Cardiac fibroblast (primary cell): ENCODE measurements at regions not wholly inside any gene's neighbourhood (a gene's known extent, or its start where the extent isn't known, plus 50 kb on each side); places are given as distances from the start of the nearest gene placed in this dataset.

ENCODE experiments used
- DNase-seq, 2 donors: peaks; one replicate each; pipeline versions ENCODE4 v3.0.0 to v3.0.0-alpha.2; 2010; ENCODE audit warnings: low read depth in 2 of 2
- H3K4me3 ChIP-seq, 2 donors: replicated peaks in 1 of 2; 1 replicate in 1 of 2; 2 replicates in 1 of 2; pipeline ENCODE4 v1.5.1; 2011; ENCODE audit warnings: low read depth in 2 of 2, low read length in 2 of 2, mild to moderate bottlenecking in 2 of 2, moderate library complexity in 1 of 2
- CTCF ChIP-seq: IDR thresholded peaks from one replicate; pipeline ENCODE4 v1.5.1; 2011; ENCODE audit warnings: low read depth, mild to moderate bottlenecking, low read length, inconsistent platforms

GRCh38 chr1:214213136-214213535, 67.8 kb upstream of the SMYD2 start:
- peak in 1 of 2 donors; percentile 79 for DNase-seq
- TF ChIP-seq CTCF: no peak

GRCh38 chr1:214214851-214215250, 66.1 kb upstream of the SMYD2 start:
- no peak for DNase-seq
- TF ChIP-seq CTCF: no peak
- H3K4me3 ChIP-seq: no peak overlapping the region

More at GRCh38 chr1:214213136-214213535, 67.8 kb upstream of the SMYD2 start:
- H3K4me3 ChIP-seq: no peak overlapping the region

GRCh38 chr1:214215583-214215982, 65.4 kb upstream of the SMYD2 start:
- DNase-seq: peak in 1 of 2 donors; percentile 16

GRCh38 chr1:214216021-214216420, 64.9 kb upstream of the SMYD2 start:
- no peak for DNase-seq
- no peak for TF ChIP-seq CTCF
- no peak overlapping the region for H3K4me3 ChIP-seq

More at GRCh38 chr1:214215583-214215982, 65.4 kb upstream of the SMYD2 start:
- no peak overlapping the region for H3K4me3 ChIP-seq
- TF ChIP-seq CTCF: no peak

- H3K4me3 ChIP-seq: no peak overlapping the region
- TF ChIP-seq CTCF: no peak
- DNase-seq: no peak
These were observed 64.2 kb upstream of the SMYD2 start for GRCh38 chr1:214216779-214217178.

- no peak overlapping the region for H3K4me3 ChIP-seq
- no peak for TF ChIP-seq CTCF
- DNase-seq: no peak
These were observed 61.1 kb upstream of the SMYD2 start for GRCh38 chr1:214219902-214220301.

- DNase-seq: no peak
- TF ChIP-seq CTCF: no peak
- H3K4me3 ChIP-seq: no peak overlapping the region
These were observed 60.1 kb upstream of the SMYD2 start for GRCh38 chr1:214220891-214221290.
